NCI-H146 treated with DMSO at 0.1 percent for 48 hours (cell line): ENCODE measurements at regions not wholly inside any gene's neighbourhood (a gene's known extent, or its start where the extent isn't known, plus 50 kb on each side); places are given as distances from the start of the nearest gene placed in this dataset.
"Not testable (repeated sequence)": the region's sequence is repeated elsewhere in the genome, so short reads cannot be mapped to it uniquely, and the experiment has no call there.

Source experiments
- DNase-seq: peaks from one replicate; lab custom pipeline; 2025; ENCODE audit not compliant: unreplicated experiment; lab: John Stamatoyannopoulos, UW

GRCh38 chr3:33956206-33956605 is 157.8 kb downstream of the PDCD6IP start:
- DNase-seq, result no peak

- no peak for DNase-seq
These were observed 158.3 kb downstream of the PDCD6IP start for GRCh38 chr3:33956776-33957175.

DNA sequence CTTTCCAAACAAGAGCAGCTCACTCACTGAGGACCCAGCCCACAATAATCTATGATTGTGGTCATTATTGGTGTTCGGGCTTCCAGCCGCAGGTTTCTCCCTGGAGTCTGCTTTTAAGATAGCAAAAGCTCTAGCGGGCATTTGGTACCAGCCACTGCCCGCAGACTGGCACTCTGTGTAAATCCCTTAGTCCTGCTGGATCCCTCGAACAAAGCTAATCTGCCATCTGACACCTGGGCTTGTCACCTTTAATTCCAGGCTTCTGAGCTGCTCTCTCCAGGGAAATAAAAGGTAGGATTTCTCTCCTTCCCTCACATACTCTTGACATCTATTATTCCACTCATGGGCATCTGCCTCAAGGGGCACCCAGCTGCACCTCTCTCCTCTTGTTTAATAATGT is 158.7 kb downstream of the PDCD6IP start:
- no peak for DNase-seq

- no peak for DNase-seq
These were observed 160.2 kb downstream of the PDCD6IP start for GRCh38 chr3:33958661-33959060.

- no peak for DNase-seq
These were observed 164.0 kb downstream of the PDCD6IP start for GRCh38 chr3:33962396-33962795.

GRCh38 chr3:33970180-33970579 is 171.8 kb downstream of the PDCD6IP start:
- DNase-seq, result not testable (repeated sequence)

DNA sequence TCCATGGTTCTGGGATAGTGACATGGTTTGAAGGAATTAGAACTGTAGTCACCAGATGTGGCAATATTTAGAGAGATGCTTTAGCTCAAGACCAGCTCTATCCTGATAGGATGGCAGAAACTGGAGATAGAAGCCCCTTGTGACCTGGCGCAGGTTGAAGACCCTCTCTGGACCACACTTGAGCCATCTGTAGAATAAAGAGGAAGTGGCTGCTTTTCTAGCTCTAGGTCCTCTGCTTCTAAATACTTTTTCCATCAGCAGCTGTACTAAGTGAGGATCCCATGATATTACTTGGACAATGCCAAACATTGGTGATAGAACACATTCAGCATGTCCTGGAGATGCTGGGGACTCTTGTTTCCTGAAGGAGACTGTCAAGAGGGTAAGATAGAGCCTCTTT is 172.6 kb downstream of the PDCD6IP start:
- no peak for DNase-seq

DNA sequence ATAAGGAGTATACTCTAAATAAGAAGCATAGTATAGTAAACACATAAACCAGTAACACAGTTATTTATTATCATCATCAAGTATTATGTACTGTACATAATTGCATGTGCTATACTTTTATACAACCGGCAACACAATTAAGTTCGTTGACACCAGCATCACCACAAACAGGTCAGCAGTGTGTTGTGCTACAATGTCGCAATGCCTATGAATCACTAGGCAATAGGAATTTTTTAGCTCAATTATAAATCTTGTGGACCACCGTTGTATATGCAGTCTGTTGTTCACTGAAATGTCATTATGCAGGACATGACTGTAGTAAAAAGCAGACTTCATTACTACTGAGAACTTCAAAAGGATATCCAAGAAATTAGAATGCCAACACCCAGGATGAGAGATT is 177.0 kb downstream of the PDCD6IP start:
- no peak for DNase-seq

DNA sequence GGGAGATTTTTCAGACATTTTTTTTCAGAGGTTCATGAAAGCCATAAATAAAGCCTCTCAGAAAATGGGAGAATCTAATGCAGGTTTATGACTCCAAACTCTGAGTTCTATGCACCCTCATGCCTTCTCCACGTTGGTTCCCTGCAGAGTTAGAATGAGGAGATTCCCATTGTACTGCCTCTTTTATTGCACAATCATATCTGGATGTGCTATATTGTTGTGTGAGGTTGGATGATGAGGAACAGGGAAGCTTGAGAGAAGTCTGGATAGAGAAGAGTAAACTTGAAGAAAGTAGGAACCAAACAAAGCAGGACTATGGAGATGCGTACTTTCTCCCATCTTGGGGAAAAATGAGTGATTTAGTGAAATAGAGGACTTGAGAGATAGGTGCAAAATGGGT is 178.8 kb downstream of the PDCD6IP start:
- DNase-seq, result no peak

DNA sequence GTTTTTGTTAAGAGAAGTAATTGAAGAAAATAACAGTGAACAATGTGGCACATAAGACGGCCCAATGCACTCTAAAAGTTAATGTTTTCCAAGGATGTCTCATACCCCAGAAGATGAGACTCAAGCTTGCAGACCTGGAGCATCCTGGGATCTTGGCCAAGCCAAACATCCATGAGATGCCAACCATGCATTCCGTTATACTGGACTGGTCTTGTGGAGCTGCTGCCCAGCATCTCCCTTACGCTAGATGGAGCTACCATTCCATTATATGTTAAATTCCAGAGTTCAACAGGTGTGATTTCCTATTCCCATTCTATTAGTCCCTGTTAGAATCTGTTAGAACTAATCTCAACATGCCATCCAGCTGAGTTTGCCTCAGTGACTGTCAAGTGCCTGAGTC is 181.8 kb downstream of the PDCD6IP start:
- no peak for DNase-seq

- DNase-seq, result no peak
These were observed 183.9 kb downstream of the PDCD6IP start for GRCh38 chr3:33982269-33982798.

- DNase-seq, result not testable (repeated sequence)
These were observed 184.5 kb downstream of the PDCD6IP start for GRCh38 chr3:33982949-33983348.

GRCh38 chr3:33989229-33989628 is 190.8 kb downstream of the PDCD6IP start:
- DNase-seq, result no peak

DNA sequence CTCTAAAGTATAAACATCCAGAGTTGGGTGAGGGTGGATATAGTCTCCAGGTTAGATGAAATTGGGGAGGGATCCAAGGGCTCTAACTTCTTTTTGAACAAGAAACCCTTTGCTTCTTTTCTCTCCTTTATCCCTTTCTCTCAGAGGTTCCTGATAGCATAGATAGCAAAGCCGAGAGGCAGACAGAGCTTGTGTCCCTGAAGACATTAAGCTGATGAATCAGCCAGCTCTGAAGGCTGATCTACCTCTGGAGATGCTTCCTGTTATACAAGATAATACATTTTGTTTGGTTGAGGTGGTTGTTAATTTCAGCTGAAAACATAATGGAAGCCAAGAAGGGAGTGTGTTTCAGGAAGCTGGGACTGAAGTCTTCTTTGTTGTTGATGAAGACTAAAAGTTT is 193.2 kb downstream of the PDCD6IP start:
- no peak for DNase-seq

- no peak for DNase-seq
These were observed 195.2 kb downstream of the PDCD6IP start for GRCh38 chr3:33993631-33994030.

GRCh38 chr3:33994568-33994967 is 196.1 kb downstream of the PDCD6IP start:
- no peak for DNase-seq

- no peak for DNase-seq
These were observed 201.9 kb downstream of the PDCD6IP start for GRCh38 chr3:34000301-34000700.

- no peak for DNase-seq
These were observed 202.6 kb downstream of the PDCD6IP start for GRCh38 chr3:34001022-34001421.

DNA sequence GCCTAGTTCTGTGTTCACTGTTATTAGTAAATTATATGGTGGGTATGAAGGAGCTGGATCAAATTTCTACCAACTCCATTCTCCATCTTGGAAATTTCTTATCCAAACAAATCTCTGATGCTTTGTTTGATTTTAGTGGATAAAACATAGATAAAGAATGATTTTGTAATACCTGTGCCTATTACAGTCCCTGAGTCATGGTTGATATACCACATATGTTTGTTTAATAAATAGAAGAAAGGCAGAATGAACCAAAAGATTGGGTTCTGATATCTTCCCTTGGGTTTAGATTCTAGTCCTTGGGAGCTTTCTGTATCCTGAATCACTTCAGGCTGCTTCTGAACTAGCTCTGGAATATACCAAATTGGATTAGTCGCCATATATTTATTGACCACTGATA is 203.6 kb downstream of the PDCD6IP start:
- DNase-seq, result no peak

- DNase-seq, result no peak
These were observed 204.2 kb downstream of the PDCD6IP start for GRCh38 chr3:34002569-34003100.

GRCh38 chr3:34005886-34006285 is 207.5 kb downstream of the PDCD6IP start:
- DNase-seq, result no peak

DNA sequence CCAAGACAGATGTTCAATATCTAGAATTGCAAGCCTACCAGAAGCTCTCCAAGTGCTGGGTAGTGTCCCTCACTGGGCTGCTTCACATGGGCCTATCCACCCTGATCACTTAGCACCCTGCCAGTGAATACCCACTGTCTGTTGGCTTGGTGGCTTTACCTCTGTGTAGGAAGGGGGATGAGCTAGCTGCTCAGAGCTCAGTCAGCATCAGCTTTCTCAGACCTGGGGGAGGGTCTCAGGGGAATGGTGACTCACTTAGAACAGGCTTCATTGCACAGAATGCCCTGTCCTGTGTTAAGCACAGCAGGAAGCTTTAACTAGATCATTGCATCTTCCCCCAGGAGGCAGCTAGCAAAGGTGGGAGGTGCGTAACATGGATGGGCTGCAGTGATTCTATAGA is 209.8 kb downstream of the PDCD6IP start:
- DNase-seq, result no peak
